ENCODE measurements at regions not wholly inside any gene's neighbourhood (a gene's known extent, or its start where the extent isn't known, plus 50 kb on each side); places are given as distances from the start of the nearest gene placed in this dataset.

- TF ChIP-seq CTCF (IDR thresholded peaks at IDR 0.05) (peak in 1 of 3 donors; percentile 10), POLR2AphosphoS5 (IDR thresholded peaks at IDR 0.05) (no peak), POLR2A (IDR thresholded peaks at IDR 0.05) (no peak)
These were observed 72.0 kb upstream of the DBX2 start for GRCh38 chr12:45122768-45123380.

Data from breast epithelium (tissue), 3 donors.